ENCODE measurements at regions not wholly inside any gene's neighbourhood (a gene's known extent, or its start where the extent isn't known, plus 50 kb on each side); places are given as distances from the start of the nearest gene placed in this dataset.

DNA sequence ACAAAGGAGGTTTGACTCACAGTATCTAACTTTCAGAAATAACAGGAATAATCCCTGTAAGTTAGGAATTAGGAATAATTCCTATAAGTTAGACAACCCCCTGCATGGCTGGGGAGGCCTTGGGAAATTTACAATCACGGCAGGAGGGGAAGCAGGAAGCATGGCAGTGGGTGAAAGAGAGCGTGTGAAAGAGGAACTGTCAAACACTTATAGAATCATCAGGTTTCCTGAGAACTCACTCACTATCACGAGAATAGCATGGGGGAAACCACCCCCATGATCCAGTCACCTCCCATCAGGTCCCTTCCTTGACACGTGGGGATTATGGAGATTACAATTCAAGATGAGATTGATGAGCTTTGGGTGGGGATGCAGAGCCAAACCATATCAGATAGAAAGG lies 385.5 kb downstream of the IL20RB start:
- Mint-ChIP-seq H3K36me3 (ENCODE audit: low read depth) (no peaks in the 10 kb centered on the region), H3K4me3 (no peak overlapping the region), H3K27ac (no peak overlapping the region), H3K27me3 (ENCODE audit: insufficient read depth) (no peaks in the 10 kb centered on the region; the same call in 1 of the 2 replicates), H3K4me1 (ENCODE audit: low read depth) (no peaks in the 10 kb centered on the region), H3K9me3 (peaks cover 59% of the 10 kb centered on the region)
- no peak for DNase-seq
- TF ChIP-seq, protein P1, sequence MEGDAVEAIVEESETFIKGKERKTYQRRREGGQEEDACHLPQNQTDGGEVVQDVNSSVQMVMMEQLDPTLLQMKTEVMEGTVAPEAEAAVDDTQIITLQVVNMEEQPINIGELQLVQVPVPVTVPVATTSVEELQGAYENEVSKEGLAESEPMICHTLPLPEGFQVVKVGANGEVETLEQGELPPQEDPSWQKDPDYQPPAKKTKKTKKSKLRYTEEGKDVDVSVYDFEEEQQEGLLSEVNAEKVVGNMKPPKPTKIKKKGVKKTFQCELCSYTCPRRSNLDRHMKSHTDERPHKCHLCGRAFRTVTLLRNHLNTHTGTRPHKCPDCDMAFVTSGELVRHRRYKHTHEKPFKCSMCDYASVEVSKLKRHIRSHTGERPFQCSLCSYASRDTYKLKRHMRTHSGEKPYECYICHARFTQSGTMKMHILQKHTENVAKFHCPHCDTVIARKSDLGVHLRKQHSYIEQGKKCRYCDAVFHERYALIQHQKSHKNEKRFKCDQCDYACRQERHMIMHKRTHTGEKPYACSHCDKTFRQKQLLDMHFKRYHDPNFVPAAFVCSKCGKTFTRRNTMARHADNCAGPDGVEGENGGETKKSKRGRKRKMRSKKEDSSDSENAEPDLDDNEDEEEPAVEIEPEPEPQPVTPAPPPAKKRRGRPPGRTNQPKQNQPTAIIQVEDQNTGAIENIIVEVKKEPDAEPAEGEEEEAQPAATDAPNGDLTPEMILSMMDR (IDR thresholded peaks at IDR 0.05), result no peak

DNA sequence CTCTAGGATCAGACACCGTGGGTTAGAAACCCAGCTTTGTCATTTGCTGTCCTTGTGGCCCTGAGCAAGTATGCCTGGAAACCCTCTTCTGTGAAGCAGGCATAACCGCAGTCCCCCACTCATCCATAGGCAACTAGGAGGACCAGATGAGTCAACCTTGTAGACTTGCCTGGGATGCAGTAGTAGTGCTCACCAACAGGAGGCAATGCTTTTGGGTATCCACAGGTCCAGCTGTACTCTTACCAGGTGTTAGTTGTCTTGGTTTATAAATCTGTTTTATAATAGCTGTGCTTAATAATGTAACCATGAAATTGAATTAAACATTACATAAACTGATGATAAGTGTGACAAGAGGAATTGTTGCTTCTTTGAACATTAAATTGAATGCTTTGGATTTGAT lies 389.3 kb downstream of the IL20RB start:
- TF ChIP-seq, protein P1 (IDR thresholded peaks at IDR 0.05), result no peak
- Mint-ChIP-seq H3K27me3 (ENCODE audit: insufficient read depth) (no peaks in the 10 kb centered on the region; the same call in 1 of the 2 replicates), H3K9me3 (peaks cover 36% of the 10 kb centered on the region), H3K36me3 (ENCODE audit: low read depth) (no peaks in the 10 kb centered on the region), H3K4me3 (no peak overlapping the region), H3K27ac (no peak overlapping the region), H3K4me1 (ENCODE audit: low read depth) (no peaks in the 10 kb centered on the region)
- no peak for DNase-seq

DNA sequence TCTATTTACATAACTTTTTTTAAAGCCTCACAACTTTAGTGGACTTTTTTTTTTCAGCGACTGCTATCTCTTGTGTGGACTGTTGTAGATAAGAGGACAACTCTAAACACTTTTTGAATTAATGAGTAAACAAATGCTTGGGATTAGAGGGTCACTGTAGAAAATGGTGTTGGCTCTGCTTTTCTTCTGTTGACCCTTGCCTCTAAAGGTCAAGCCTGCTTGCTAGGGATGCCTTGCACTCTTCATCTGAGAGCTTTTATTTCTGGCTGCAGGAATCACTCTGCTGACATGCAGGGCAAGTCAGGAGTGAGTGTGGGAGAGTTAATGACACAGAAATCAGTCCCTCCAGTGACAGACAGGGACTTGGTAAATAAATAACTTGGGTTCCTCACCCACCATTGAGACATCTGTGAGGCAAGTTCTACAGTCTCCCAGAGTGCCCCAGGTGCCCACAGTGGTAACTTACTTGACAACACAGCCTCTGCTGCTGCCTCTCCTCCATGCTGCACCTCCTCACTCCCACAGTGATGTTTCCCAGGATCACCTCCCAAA lies 390.1 kb downstream of the IL20RB start:
- Mint-ChIP-seq H3K4me3 (no peak overlapping the region), H3K27ac (no peak overlapping the region)
- TF ChIP-seq, protein P1 (IDR thresholded peaks at IDR 0.05), result no peak

DNA sequence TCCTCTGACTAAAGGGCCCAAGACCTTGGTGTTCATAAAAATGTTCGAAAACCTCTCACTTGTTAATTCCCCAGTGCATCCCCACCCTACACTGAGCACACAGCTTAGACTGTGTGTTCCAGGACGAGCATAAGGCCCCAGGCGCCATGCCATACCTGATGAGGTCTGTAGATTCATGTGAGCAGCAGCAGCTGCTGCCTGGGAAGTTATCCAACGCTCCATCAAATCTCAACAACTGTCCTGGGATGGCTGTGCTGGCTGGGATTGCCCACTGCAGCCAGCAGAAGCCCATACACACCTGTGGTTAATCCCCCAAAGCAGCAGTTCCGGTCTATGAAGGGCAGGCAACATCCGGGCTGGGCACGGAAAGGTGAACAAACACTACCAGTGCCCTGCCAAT lies 391.2 kb downstream of the IL20RB start:
- Mint-ChIP-seq H3K27me3 (ENCODE audit: insufficient read depth) (no peaks in the 10 kb centered on the region), H3K9me3 (peaks cover 29% of the 10 kb centered on the region), H3K4me3 (no peak overlapping the region), H3K27ac (no peak overlapping the region), H3K4me1 (ENCODE audit: low read depth) (no peaks in the 10 kb centered on the region), H3K36me3 (ENCODE audit: low read depth) (no peaks in the 10 kb centered on the region)
- no peak for DNase-seq
- TF ChIP-seq, protein P1 (IDR thresholded peaks at IDR 0.05), result no peak

More for the DNA sequence above, 390.1 kb downstream of the IL20RB start:
- Mint-ChIP-seq H3K9me3 (peaks cover 34% of the 10 kb centered on the region), H3K36me3 (ENCODE audit: low read depth) (no peaks in the 10 kb centered on the region), H3K4me1 (ENCODE audit: low read depth) (no peaks in the 10 kb centered on the region), H3K27me3 (ENCODE audit: insufficient read depth) (no peaks in the 10 kb centered on the region; the same call in 1 of the 2 replicates)
- DNase-seq, result no peak

DNA sequence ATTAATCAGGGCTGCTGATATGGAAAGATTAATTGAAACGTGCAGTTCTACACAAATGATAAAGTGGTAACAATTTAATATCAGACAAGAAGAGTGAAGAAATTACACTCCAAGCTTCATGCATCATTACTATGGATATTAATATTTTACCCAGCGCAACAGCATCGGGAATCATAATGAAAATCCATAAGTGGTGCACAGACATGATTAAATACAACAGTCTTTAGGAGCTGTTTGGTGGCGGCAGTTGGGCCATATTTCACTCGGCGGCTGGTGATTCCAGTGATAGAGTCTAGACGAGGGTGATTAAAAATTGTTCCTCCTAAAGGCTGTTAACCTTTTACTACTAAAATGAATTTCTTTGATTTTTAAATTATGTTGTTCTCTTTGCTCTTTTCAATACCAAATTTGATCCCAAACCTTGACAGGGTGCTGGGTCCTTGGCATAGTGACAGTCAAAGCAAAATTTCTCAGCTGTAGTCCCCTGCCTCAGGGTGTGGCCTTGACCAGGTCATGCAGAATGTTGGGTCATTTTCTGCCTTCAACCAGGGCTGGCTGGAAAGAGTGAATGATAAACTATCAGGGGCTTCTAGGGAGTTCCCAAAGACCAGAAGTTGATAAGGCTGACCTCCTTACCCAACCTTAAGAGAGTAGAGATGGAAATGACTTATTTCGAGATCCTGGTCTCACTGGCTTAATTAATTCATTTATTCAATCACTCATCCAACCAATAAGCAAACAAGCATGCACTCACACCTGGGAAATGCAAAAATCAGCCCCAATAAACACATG lies 392.0 kb downstream of the IL20RB start:
- Mint-ChIP-seq H3K4me1 (ENCODE audit: low read depth) (no peaks in the 10 kb centered on the region), H3K27ac (no peak overlapping the region), H3K9me3 (peaks cover 29% of the 10 kb centered on the region), H3K36me3 (ENCODE audit: low read depth) (no peaks in the 10 kb centered on the region), H3K27me3 (ENCODE audit: insufficient read depth) (no peaks in the 10 kb centered on the region), H3K4me3 (no peak overlapping the region)
- TF ChIP-seq, protein P1 (IDR thresholded peaks at IDR 0.05), result no peak
- no peak for DNase-seq

All from HFFc6 (cell line).